ENCODE measurements at regions not wholly inside any gene's neighbourhood (a gene's known extent, or its start where the extent isn't known, plus 50 kb on each side); places are given as distances from the start of the nearest gene placed in this dataset.
A peak's percentile ranks its signal among the peaks of the same experiment; 100 is the strongest.

GRCh38 chr21:20266441-20266710, 731.8 kb upstream of the NCAM2 start:
- DNase-seq (ENCODE audit: low spot score) = no peak

- DNase-seq (ENCODE audit: low spot score) = no peak
Measured at GRCh38 chr21:20270365-20271055, 727.7 kb upstream of the NCAM2 start.

- DNase-seq (ENCODE audit: low spot score) = no peak
Measured at GRCh38 chr21:20272791-20273362, 725.3 kb upstream of the NCAM2 start.

GRCh38 chr21:20276377-20276776, 721.8 kb upstream of the NCAM2 start:
- DNase-seq (ENCODE audit: low spot score) = no peak

- DNase-seq (ENCODE audit: low spot score) = no peak
Measured at GRCh38 chr21:20276954-20277353, 721.3 kb upstream of the NCAM2 start.

GRCh38 chr21:20283836-20284235, 714.4 kb upstream of the NCAM2 start:
- DNase-seq (ENCODE audit: low spot score) = no peak

GRCh38 chr21:20292280-20292679, 705.9 kb upstream of the NCAM2 start:
- no peak for DNase-seq (ENCODE audit: low spot score)

GRCh38 chr21:20292854-20293253, 705.4 kb upstream of the NCAM2 start:
- DNase-seq (ENCODE audit: low spot score) = peak; percentile 34

- no peak for DNase-seq (ENCODE audit: low spot score)
Measured at GRCh38 chr21:20301395-20301794, 696.8 kb upstream of the NCAM2 start.

GRCh38 chr21:20302084-20302483, 696.1 kb upstream of the NCAM2 start:
- no peak for DNase-seq (ENCODE audit: low spot score)

- DNase-seq (ENCODE audit: low spot score) = no peak
Measured at GRCh38 chr21:20306836-20307235, 691.4 kb upstream of the NCAM2 start.

- DNase-seq (ENCODE audit: low spot score) = no peak
Measured at GRCh38 chr21:20308586-20309315, 689.5 kb upstream of the NCAM2 start.

- DNase-seq (ENCODE audit: low spot score) = no peak
Measured at GRCh38 chr21:20311234-20311787, 686.9 kb upstream of the NCAM2 start.

- DNase-seq (ENCODE audit: low spot score) = no peak
Measured at GRCh38 chr21:20313013-20313412, 685.2 kb upstream of the NCAM2 start.

GRCh38 chr21:20315042-20315441, 683.2 kb upstream of the NCAM2 start:
- DNase-seq (ENCODE audit: low spot score) = no peak

GRCh38 chr21:20329636-20330035, 668.6 kb upstream of the NCAM2 start:
- DNase-seq (ENCODE audit: low spot score) = peak; percentile 9

- DNase-seq (ENCODE audit: low spot score) = no peak
Measured at GRCh38 chr21:20330652-20331051, 667.6 kb upstream of the NCAM2 start.

- no peak for DNase-seq (ENCODE audit: low spot score)
Measured at GRCh38 chr21:20334585-20334984, 663.6 kb upstream of the NCAM2 start.

GRCh38 chr21:20341431-20341830, 656.8 kb upstream of the NCAM2 start:
- no peak for DNase-seq (ENCODE audit: low spot score)

- no peak for DNase-seq (ENCODE audit: low spot score)
Measured at GRCh38 chr21:20343186-20343585, 655.0 kb upstream of the NCAM2 start.

GRCh38 chr21:20351138-20351537, 647.1 kb upstream of the NCAM2 start:
- DNase-seq (ENCODE audit: low spot score) = no peak

- DNase-seq (ENCODE audit: low spot score) = no peak
Measured at GRCh38 chr21:20353351-20353750, 644.9 kb upstream of the NCAM2 start.

- DNase-seq (ENCODE audit: low spot score) = no peak
Measured at GRCh38 chr21:20373031-20373430, 625.2 kb upstream of the NCAM2 start.

Measured in SW480 (cell line).